Large intestine (tissue), 3 donors: ENCODE measurements at regions not wholly inside any gene's neighbourhood (a gene's known extent, or its start where the extent isn't known, plus 50 kb on each side); places are given as distances from the start of the nearest gene placed in this dataset.

Source experiments
- DNase-seq, 2 donors: peaks; one replicate each; pipeline versions ENCODE4 v3.0.0 to v3.0.0-alpha.2; 2013
- H3K27ac ChIP-seq: one replicate; pipeline ENCODE4 v1.5.1; 2013; ENCODE audit warnings: low read length
- H3K27me3 ChIP-seq: 2 replicates; pipeline ENCODE4 v1.6.1; 2013; ENCODE audit warnings: low read length; ENCODE audit not compliant: control insufficient read depth, insufficient read depth
- H3K36me3 ChIP-seq: 2 replicates; pipeline ENCODE4 v1.6.1; 2013; ENCODE audit warnings: low read length; ENCODE audit not compliant: control insufficient read depth, insufficient read depth
- H3K4me1 ChIP-seq: one replicate; pipeline ENCODE4 v1.6.1; 2013; ENCODE audit warnings: low read length; ENCODE audit not compliant: control insufficient read depth, insufficient read depth
- H3K4me3 ChIP-seq: one replicate; pipeline ENCODE4 v1.5.1; 2013; ENCODE audit warnings: low read length
- H3K9me3 ChIP-seq: one replicate; pipeline ENCODE4 v1.6.1; 2013; ENCODE audit warnings: mild to moderate bottlenecking, low read depth, low read length, moderate library complexity; ENCODE audit not compliant: control insufficient read depth
- WGBS: methylation state at CpG from one replicate; pipeline ENCODE4 v1.1.5; 2013; ENCODE audit warnings: low lambda C conversion rate; ENCODE audit not compliant: insufficient coverage; 5-methylcytosine and 5-hydroxymethylcytosine counted together

DNA sequence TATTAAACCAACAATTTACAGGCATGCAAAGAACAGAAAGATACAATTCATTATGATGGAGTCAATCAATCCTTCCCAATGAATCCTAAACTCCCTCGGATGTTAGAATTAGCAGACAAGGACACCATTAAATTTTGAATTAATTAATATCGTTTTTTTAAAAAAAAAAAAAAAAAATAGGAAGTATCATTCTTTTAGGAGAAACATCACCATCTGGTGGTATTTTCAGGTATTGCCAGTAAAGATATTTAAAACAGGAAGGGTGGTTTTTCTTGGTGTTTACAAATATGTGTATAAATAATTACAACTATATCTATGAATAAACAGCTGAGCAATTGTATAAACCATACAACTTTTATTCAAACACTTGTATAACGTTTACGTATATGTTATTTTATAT lies 564.4 kb downstream of the HAO1 start:
- Histone ChIP-seq H3K4me1 (no peaks in the 10 kb centered on the region), H3K27ac (no peak overlapping the region), H3K36me3 (no peaks in the 10 kb centered on the region), H3K27me3 (no peaks in the 10 kb centered on the region), H3K4me3 (no peak overlapping the region), H3K9me3 (no peaks in the 10 kb centered on the region)
- DNase-seq: no peak
- 58% methylated on average over 2 of the region's 4 CpGs for WGBS

DNA sequence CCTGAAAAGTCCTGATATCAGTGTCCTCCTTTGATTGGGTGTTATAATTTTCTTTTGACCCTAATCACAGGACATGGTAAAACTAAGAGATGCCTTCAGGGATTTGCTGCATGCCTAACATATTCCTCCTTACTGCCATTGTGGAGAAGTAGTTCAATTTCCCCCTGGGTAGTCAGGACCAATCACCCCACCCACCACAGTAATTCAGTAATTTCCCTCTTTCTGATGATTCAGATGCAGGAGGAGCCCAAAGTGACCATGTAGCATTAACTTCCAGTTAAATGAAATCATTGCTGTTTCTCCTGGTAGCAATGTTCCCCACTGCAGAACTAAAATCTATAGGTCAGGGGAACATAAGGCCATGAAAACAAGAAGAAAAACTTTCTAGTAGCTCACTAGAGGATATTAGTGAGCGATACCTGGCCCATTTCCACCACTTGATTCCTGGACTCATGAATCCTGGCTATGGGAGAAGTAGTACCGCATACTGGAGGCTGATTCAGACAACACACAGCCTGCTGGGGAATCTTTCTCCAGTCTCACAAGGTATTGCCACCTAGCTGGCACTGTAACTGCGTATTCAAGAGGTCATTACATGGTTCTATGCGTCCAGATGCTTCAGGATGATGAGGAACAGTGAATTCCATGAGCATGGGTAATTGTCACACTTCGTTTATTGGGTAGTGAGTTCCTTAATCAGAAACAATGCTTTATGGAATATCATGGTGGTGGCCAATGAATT lies 561.2 kb downstream of the HAO1 start:
- DNase-seq: no peak
- H3K27ac ChIP-seq: no peak overlapping the region
- no peaks in the 10 kb centered on the region for H3K9me3 ChIP-seq
- no peak overlapping the region for H3K4me3 ChIP-seq
- no peaks in the 10 kb centered on the region for H3K36me3 ChIP-seq
- no peaks in the 10 kb centered on the region for H3K4me1 ChIP-seq
- WGBS: no CpG with 5 or more reads among the region's 5 CpGs
- no peaks in the 10 kb centered on the region for H3K27me3 ChIP-seq

DNA sequence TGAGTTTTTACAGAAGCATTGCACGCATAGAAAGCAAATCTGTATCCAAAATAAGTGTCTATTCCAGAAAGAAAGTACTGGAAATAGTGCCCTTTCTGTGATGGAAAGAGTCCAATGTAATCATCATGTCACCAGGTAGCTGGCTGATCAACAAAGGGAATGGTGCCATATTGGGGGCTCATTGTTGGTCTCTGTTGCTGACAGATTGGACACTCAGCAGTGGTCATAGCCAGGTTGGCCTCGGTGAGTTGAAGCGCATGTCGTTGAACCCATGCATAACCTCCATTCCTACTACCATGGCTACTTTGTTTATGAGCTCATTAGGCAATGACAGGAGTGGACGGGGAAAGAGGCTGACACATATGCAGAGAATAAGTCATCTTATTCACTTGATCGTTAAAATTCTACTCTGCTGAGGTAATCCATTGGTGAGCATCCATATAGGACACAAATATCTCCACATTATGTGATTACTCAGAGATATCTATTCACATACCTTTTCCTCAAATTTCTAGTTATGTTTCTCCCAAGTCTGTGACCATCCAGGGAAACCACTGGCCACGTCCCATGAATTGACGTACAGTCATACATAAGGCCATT lies 560.5 kb downstream of the HAO1 start:
- H3K27ac ChIP-seq: no peak overlapping the region
- no peaks in the 10 kb centered on the region for H3K9me3 ChIP-seq
- H3K4me3 ChIP-seq: no peak overlapping the region
- no peaks in the 10 kb centered on the region for H3K27me3 ChIP-seq
- 92% methylated on average over 4 of the region's 8 CpGs for WGBS
- H3K36me3 ChIP-seq: no peaks in the 10 kb centered on the region
- DNase-seq: no peak
- no peaks in the 10 kb centered on the region for H3K4me1 ChIP-seq

DNA sequence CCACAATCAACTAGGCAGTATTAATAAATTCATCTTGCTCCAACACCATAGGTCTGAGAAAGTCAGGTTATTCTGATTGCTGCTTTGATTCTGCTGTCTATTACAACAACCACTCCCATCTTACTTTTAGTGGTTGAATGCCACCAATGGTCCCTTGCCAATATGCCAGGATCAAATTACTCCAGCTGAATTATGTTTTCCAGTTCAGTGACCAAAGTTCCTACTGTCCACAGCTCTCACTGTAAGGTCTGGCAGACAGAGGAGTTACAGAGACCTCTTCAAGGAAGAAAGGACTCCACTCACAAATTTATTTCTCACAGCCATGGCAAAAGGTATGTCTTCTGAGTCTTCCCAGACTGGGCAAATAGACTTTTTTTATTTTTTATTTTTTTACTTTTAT lies 557.0 kb downstream of the HAO1 start:
- no peaks in the 10 kb centered on the region for H3K9me3 ChIP-seq
- DNase-seq: no peak
- no peaks in the 10 kb centered on the region for H3K4me1 ChIP-seq

GRCh38 chr20:7387638-7388193 lies 552.5 kb downstream of the HAO1 start:
- Histone ChIP-seq H3K36me3 (no peaks in the 10 kb centered on the region), H3K4me3 (no peak overlapping the region), H3K27me3 (no peaks in the 10 kb centered on the region), H3K27ac (no peak overlapping the region), H3K4me1 (no peaks in the 10 kb centered on the region), H3K9me3 (no peaks in the 10 kb centered on the region)
- DNase-seq: no peak
- whole genome bisulfite sequencing: 75% methylated on average over 2 of the region's 3 CpGs

More for the DNA sequence above, 557.0 kb downstream of the HAO1 start:
- no peaks in the 10 kb centered on the region for H3K36me3 ChIP-seq
- no peak overlapping the region for H3K27ac ChIP-seq
- H3K27me3 ChIP-seq: no peaks in the 10 kb centered on the region
- H3K4me3 ChIP-seq: no peak overlapping the region

- DNase-seq: no peak
- no peaks in the 10 kb centered on the region for H3K4me1 ChIP-seq
- H3K27me3 ChIP-seq: no peaks in the 10 kb centered on the region
- no peak overlapping the region for H3K4me3 ChIP-seq
- no peaks in the 10 kb centered on the region for H3K36me3 ChIP-seq
- H3K9me3 ChIP-seq: no peaks in the 10 kb centered on the region
- H3K27ac ChIP-seq: no peak overlapping the region
These were observed 551.0 kb downstream of the HAO1 start for GRCh38 chr20:7389216-7389615.

GRCh38 chr20:7392542-7393206 lies 547.6 kb downstream of the HAO1 start:
- WGBS: 100% methylated on average over 1 of the region's 4 CpGs

GRCh38 chr20:7399114-7399513 lies 541.1 kb downstream of the HAO1 start:
- no peak for DNase-seq
- Histone ChIP-seq H3K27ac (no peak overlapping the region), H3K9me3 (no peaks in the 10 kb centered on the region), H3K4me3 (no peak overlapping the region), H3K4me1 (no peaks in the 10 kb centered on the region), H3K36me3 (no peaks in the 10 kb centered on the region), H3K27me3 (no peaks in the 10 kb centered on the region)
- 100% methylated on average over 1 of the region's 6 CpGs for WGBS

More at GRCh38 chr20:7392542-7393206, 547.6 kb downstream of the HAO1 start:
- Histone ChIP-seq H3K27ac (no peak overlapping the region), H3K27me3 (no peaks in the 10 kb centered on the region), H3K4me1 (no peaks in the 10 kb centered on the region), H3K4me3 (no peak overlapping the region), H3K9me3 (no peaks in the 10 kb centered on the region), H3K36me3 (no peaks in the 10 kb centered on the region)
- no peak for DNase-seq

GRCh38 chr20:7399575-7399974 lies 540.7 kb downstream of the HAO1 start:
- no CpG with 5 or more reads among the region's 3 CpGs for WGBS
- H3K27me3 ChIP-seq: no peaks in the 10 kb centered on the region
- no peak overlapping the region for H3K27ac ChIP-seq
- H3K36me3 ChIP-seq: no peaks in the 10 kb centered on the region
- no peak overlapping the region for H3K4me3 ChIP-seq
- no peaks in the 10 kb centered on the region for H3K9me3 ChIP-seq
- no peak for DNase-seq
- no peaks in the 10 kb centered on the region for H3K4me1 ChIP-seq

GRCh38 chr20:7406671-7407070 lies 533.6 kb downstream of the HAO1 start:
- H3K36me3 ChIP-seq: no peaks in the 10 kb centered on the region
- H3K27me3 ChIP-seq: no peaks in the 10 kb centered on the region
- WGBS: no CpG with 5 or more reads among the region's 1 CpG
- H3K4me1 ChIP-seq: no peaks in the 10 kb centered on the region
- H3K9me3 ChIP-seq: no peaks in the 10 kb centered on the region
- no peak overlapping the region for H3K27ac ChIP-seq
- no peak overlapping the region for H3K4me3 ChIP-seq
- no peak for DNase-seq
